ENCODE measurements at regions not wholly inside any gene's neighbourhood (a gene's known extent, or its start where the extent isn't known, plus 50 kb on each side); places are given as distances from the start of the nearest gene placed in this dataset.

DNA sequence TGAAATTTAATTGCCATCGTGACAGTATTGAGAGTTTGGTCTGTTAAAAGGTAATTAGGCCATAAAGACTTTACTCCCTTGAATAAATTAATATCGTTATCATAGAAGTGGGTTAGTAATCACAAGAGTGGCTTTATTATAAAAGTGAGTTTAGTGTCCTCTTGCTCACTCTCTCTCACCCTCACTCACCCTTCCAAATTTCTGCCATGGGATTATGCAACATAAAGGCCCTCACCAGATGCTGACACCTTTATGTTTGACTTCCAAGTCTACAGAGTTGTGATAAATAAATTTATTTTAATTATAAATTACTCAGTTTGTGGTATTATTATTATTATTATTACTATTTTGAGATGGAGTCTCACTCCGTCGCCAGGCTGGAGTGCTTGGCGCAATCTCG, 1070.8 kb downstream of the PCDH18 start:
- DNase-seq = no peak
- Histone ChIP-seq H3K27ac (no peak overlapping the region), H3K36me3 (no peaks in the 10 kb centered on the region), H3K27me3 (no peaks in the 10 kb centered on the region), H3K4me1 (no peaks in the 10 kb centered on the region), H3K4me3 (replicated peaks in 1 of 3) (no peak overlapping the region), H3K9me3 (no peaks in the 10 kb centered on the region)
- WGBS, 2 donors = 93 to 96% methylated on average over 6 of the region's 6 CpGs
- TF ChIP-seq POLR2A (IDR thresholded peaks at IDR 0.05) = no peak
- TF ChIP-seq, protein P1, sequence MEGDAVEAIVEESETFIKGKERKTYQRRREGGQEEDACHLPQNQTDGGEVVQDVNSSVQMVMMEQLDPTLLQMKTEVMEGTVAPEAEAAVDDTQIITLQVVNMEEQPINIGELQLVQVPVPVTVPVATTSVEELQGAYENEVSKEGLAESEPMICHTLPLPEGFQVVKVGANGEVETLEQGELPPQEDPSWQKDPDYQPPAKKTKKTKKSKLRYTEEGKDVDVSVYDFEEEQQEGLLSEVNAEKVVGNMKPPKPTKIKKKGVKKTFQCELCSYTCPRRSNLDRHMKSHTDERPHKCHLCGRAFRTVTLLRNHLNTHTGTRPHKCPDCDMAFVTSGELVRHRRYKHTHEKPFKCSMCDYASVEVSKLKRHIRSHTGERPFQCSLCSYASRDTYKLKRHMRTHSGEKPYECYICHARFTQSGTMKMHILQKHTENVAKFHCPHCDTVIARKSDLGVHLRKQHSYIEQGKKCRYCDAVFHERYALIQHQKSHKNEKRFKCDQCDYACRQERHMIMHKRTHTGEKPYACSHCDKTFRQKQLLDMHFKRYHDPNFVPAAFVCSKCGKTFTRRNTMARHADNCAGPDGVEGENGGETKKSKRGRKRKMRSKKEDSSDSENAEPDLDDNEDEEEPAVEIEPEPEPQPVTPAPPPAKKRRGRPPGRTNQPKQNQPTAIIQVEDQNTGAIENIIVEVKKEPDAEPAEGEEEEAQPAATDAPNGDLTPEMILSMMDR (IDR thresholded peaks at IDR 0.05) = no peak
- intact Hi-C loops (cut with DNase I) = no loop called here

DNA sequence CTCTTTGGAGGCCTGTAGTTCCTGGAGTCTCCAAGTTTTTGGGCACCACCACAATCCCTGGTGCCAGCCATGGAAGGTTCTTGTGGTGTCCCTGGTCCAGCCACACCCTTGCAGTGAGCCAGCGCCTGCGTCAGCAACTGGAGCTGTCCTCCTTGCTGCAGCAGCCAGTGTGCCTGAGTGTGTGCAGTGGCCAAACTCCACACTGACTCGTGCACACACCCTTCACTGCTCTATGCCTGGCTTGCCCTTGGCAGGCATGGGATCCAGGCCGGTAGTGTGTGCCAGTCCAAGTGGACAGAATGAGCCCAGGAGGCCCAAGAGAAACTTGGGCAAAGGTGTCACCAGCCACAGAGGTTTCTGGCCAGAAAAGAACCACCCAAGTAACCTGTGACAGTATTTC, 1074.0 kb downstream of the PCDH18 start:
- no peak for DNase-seq
- TF ChIP-seq, protein P1 (IDR thresholded peaks at IDR 0.05) = no peak
- no peak for TF ChIP-seq POLR2A (IDR thresholded peaks at IDR 0.05)
- Histone ChIP-seq H3K27ac (no peak overlapping the region), H3K4me3 (replicated peaks in 1 of 3) (no peak overlapping the region), H3K27me3 (no peaks in the 10 kb centered on the region), H3K4me1 (no peaks in the 10 kb centered on the region), H3K9me3 (no peaks in the 10 kb centered on the region), H3K36me3 (no peaks in the 10 kb centered on the region)
- WGBS, 2 donors = 90 to 91% methylated on average over 4 of the region's 4 CpGs
- intact Hi-C loops (cut with DNase I) = no loop called here

DNA sequence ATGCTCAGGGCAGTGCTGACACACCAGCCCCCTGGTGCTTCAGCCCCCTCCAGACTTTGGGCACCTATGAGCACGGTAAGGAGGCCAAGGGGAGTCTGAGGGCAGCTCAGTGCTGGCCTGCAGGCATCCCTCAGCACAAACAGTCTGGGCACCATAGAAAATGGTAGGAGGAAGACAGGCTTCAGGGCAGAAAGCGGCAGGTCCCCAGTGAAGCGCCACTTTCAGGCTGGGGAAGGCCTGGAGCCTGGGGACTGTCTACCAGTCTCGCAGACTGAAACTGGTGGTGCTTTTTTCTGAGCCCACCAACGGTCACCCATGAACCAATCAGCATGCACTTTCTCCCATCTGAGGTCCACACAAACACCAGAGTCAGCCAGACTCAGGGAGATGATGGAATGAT, 1074.7 kb downstream of the PCDH18 start:
- 81 to 93% methylated on average over 4 to 5 of the region's 5 CpGs for WGBS, 2 donors
- no peak overlapping the region for H3K4me3 ChIP-seq (replicated peaks in 1 of 3)
- no peaks in the 10 kb centered on the region for H3K9me3 ChIP-seq
- H3K4me1 ChIP-seq = no peaks in the 10 kb centered on the region
- H3K27ac ChIP-seq = no peak overlapping the region
- H3K36me3 ChIP-seq = no peaks in the 10 kb centered on the region
- TF ChIP-seq, protein P1 (IDR thresholded peaks at IDR 0.05) = no peak
- TF ChIP-seq POLR2A (IDR thresholded peaks at IDR 0.05) = no peak
- intact Hi-C loops (cut with DNase I) = no loop called here
- H3K27me3 ChIP-seq = no peaks in the 10 kb centered on the region
- no peak for DNase-seq

DNA sequence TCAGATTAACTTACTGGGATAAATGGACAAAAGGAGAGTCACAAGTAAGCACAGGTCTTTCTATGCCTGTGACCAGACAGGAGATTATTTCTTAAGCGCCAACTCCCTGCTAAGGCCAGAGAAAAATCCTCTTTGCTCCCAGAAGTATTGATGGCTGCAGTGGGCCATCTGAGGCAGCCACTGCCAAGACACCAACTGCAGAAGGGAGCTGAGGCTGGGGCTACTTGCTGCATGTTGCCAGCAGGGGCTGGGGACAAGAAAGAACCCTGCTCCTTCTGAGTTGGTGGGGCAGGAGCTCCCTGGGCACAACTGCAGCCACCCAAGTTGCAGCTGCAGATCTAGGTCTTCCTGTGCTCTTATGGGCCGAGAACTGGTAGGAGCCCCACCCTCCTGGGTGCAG, 1075.3 kb downstream of the PCDH18 start:
- Histone ChIP-seq H3K27me3 (no peaks in the 10 kb centered on the region), H3K4me3 (replicated peaks in 1 of 3) (no peak overlapping the region), H3K27ac (no peak overlapping the region), H3K36me3 (no peaks in the 10 kb centered on the region), H3K4me1 (no peaks in the 10 kb centered on the region), H3K9me3 (no peaks in the 10 kb centered on the region)
- intact Hi-C loops (cut with DNase I) = no loop called here
- WGBS, 2 donors = 100% methylated on average over 1 of the region's 2 CpGs
- TF ChIP-seq POLR2A (IDR thresholded peaks at IDR 0.05) = no peak
- TF ChIP-seq, protein P1 (IDR thresholded peaks at IDR 0.05) = no peak
- DNase-seq = no peak

DNA sequence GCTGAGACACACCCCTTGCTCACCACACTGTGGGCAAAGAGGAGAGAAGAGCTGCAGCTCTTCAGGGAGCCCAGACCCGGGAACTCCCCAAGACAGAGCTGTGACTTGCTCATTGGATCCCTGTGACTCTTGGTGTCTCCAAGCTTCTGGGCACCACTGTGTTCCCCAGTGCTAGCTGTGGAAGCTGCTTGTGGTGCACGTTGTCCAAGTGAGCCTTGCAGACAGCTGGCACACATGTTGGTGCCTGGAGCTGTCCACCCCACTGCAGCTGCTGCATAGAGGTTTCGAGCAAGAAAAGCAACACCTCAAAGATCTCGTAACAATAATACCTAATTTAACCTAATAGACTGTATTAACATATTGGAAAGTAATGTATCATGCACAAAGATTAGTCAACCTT, 1089.3 kb downstream of the PCDH18 start:
- no peaks in the 10 kb centered on the region for H3K36me3 ChIP-seq
- no peaks in the 10 kb centered on the region for H3K27me3 ChIP-seq
- no peak for TF ChIP-seq POLR2A (IDR thresholded peaks at IDR 0.05)
- TF ChIP-seq, protein P1 (IDR thresholded peaks at IDR 0.05) = no peak
- H3K4me1 ChIP-seq = no peaks in the 10 kb centered on the region
- no peak overlapping the region for H3K27ac ChIP-seq
- intact Hi-C loops (cut with DNase I) = no loop called here
- 93 to 96% methylated on average over 4 of the region's 4 CpGs for WGBS, 2 donors
- H3K9me3 ChIP-seq = no peaks in the 10 kb centered on the region
- no peak overlapping the region for H3K4me3 ChIP-seq (replicated peaks in 1 of 3)
- no peak for DNase-seq
